ENCODE measurements at regions not wholly inside any gene's neighbourhood (a gene's known extent, or its start where the extent isn't known, plus 50 kb on each side); places are given as distances from the start of the nearest gene placed in this dataset.

DNA sequence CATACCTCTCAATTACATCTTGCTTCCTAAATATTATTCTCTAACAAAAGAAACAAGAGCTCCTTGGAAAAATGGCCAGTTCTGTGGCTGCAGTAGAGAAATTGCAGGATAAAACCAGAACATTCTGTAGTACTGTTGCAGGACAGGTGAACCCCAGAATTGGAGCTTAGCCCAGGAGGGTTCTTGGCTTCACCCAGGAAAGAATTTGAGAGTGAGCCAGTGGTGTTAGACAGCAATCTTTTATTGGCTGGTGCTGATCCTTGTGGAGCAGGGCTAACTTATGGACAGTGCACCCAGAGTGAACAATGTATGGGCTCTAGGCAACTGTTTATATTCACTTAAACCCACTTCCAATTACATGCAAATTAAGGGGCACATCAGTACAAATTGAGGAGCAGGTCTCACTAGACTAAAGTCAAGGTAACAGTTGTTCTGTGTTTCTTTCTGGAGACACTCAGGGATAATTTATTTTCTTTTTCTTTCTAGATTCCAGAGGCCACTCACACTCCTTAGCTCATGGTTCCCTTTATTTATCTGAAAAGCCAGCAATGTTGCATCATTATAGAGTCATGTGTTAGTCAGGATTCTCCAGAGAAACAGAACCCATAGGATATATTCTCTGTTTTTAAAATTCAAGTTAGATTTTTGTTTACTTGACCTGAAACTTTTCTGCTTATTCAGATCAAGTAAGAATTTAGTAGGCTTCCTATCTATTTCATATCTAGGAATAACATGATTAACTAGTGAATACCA lies 348.1 kb downstream of the CCDC85A start:
- H3K4me1 ChIP-seq, result no peaks in the 10 kb centered on the region
- no peak overlapping the region for H3K27ac ChIP-seq
- H3K27me3 ChIP-seq, result no peaks in the 10 kb centered on the region
- TF ChIP-seq, protein P1, sequence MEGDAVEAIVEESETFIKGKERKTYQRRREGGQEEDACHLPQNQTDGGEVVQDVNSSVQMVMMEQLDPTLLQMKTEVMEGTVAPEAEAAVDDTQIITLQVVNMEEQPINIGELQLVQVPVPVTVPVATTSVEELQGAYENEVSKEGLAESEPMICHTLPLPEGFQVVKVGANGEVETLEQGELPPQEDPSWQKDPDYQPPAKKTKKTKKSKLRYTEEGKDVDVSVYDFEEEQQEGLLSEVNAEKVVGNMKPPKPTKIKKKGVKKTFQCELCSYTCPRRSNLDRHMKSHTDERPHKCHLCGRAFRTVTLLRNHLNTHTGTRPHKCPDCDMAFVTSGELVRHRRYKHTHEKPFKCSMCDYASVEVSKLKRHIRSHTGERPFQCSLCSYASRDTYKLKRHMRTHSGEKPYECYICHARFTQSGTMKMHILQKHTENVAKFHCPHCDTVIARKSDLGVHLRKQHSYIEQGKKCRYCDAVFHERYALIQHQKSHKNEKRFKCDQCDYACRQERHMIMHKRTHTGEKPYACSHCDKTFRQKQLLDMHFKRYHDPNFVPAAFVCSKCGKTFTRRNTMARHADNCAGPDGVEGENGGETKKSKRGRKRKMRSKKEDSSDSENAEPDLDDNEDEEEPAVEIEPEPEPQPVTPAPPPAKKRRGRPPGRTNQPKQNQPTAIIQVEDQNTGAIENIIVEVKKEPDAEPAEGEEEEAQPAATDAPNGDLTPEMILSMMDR (IDR thresholded peaks at IDR 0.05), result no peak
- DNase-seq (ENCODE audit: low spot score in 2 of 2), result no peak
- H3K4me3 ChIP-seq, result no peak overlapping the region
- no peaks in the 10 kb centered on the region for H3K9me3 ChIP-seq
- H3K36me3 ChIP-seq, result no peaks in the 10 kb centered on the region
- intact Hi-C loops (cut with DNase I), result no loop called here

DNA sequence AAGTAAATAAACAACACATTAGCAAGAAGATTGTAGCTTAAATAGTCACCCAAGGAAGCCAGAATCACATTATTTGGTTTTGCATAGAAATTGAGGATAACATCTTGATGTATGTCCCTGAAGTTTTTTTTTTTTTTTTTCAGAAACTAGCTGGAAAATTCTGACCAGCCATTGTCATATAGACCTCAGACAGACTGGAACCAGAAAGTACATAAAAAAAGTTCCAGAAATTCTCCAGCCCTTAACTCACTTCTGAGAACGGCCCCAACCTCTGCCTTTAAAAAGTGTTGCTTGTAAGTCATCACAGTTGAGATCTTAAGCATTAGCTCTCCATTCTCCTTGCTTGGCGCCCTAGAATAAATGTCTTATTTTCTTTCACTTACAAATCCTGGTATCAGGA lies 350.5 kb downstream of the CCDC85A start:
- Histone ChIP-seq H3K4me3 (no peak overlapping the region), H3K9me3 (no peaks in the 10 kb centered on the region), H3K27ac (no peak overlapping the region), H3K4me1 (no peaks in the 10 kb centered on the region), H3K27me3 (no peaks in the 10 kb centered on the region), H3K36me3 (no peaks in the 10 kb centered on the region)
- TF ChIP-seq, protein P1 (IDR thresholded peaks at IDR 0.05), result no peak
- no peak for DNase-seq (ENCODE audit: low spot score in 2 of 2)
- intact Hi-C loops (cut with DNase I), result no loop called here

GRCh38 chr2:56537756-56538155 lies 354.0 kb downstream of the CCDC85A start:
- intact Hi-C loops (cut with DNase I), result no loop called here
- H3K4me3 ChIP-seq, result no peak overlapping the region
- DNase-seq (ENCODE audit: low spot score in 2 of 2), result no peak
- no peaks in the 10 kb centered on the region for H3K4me1 ChIP-seq
- no peaks in the 10 kb centered on the region for H3K27me3 ChIP-seq
- no peak overlapping the region for H3K27ac ChIP-seq
- no peaks in the 10 kb centered on the region for H3K36me3 ChIP-seq
- TF ChIP-seq, protein P1 (IDR thresholded peaks at IDR 0.05), result no peak
- no peaks in the 10 kb centered on the region for H3K9me3 ChIP-seq

DNA sequence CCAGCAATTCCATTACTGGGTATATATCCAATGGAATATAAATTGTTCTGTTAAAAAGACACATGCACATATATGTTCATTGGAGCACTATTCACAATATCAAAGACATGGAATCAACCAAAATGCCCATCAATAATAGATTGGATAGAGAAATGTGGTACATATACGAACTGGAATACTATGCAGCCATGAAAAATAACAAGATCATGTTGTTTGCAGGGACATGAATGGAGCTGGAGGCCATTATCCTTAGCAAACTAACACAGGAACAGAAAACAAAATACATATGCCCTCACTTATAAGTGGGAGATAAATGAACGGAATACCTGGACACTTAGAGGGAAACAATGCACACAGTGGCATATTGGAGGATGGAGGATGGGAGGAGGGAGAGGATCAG lies 355.8 kb downstream of the CCDC85A start:
- TF ChIP-seq, protein P1 (IDR thresholded peaks at IDR 0.05), result no peak
- peaks cover 0 to 7% of the 10 kb centered on the region in 2 donors for H3K4me1 ChIP-seq
- no peak overlapping the region for H3K27ac ChIP-seq
- DNase-seq (ENCODE audit: low spot score in 2 of 2), result no peak
- H3K36me3 ChIP-seq, result no peaks in the 10 kb centered on the region
- H3K27me3 ChIP-seq, result no peaks in the 10 kb centered on the region
- H3K9me3 ChIP-seq, result no peaks in the 10 kb centered on the region
- H3K4me3 ChIP-seq, result no peak overlapping the region
- intact Hi-C loops (cut with DNase I), result no loop called here

DNA sequence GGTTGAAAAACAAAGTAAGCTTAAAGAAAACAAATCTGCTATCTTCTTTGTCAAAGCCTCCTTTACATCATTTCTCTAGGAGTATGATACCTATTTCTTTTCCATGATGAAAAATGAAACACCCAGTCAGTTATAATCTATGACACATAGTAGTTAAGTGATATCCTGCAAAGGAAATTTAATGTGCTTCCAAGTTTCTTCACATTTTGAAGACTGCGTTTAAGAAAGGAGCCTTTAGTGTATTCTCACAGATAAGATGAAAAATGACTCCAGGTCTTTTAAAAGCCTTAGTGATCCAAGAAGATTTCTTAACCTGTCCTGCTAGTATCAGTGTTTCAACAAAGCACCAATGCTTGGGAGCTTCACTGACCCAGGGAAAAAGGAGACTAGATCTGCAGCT lies 356.7 kb downstream of the CCDC85A start:
- Histone ChIP-seq H3K36me3 (no peaks in the 10 kb centered on the region), H3K27ac (no peak overlapping the region), H3K4me1 (peaks cover 0 to 7% of the 10 kb centered on the region in 2 donors), H3K4me3 (no peak overlapping the region), H3K9me3 (no peaks in the 10 kb centered on the region), H3K27me3 (no peaks in the 10 kb centered on the region)
- intact Hi-C loops (cut with DNase I), result no loop called here
- TF ChIP-seq, protein P1 (IDR thresholded peaks at IDR 0.05), result no peak
- no peak for DNase-seq (ENCODE audit: low spot score in 2 of 2)
